GM12801 (cell line): ENCODE measurements at regions not wholly inside any gene's neighbourhood (a gene's known extent, or its start where the extent isn't known, plus 50 kb on each side); places are given as distances from the start of the nearest gene placed in this dataset.

Experiments
- CTCF ChIP-seq: IDR thresholded peaks from one replicate; pipeline ENCODE4 v1.5.1; 2011; ENCODE audit warnings: control low read depth; ENCODE audit not compliant: insufficient read length; ENCODE audit errors: extremely low read depth

- TF ChIP-seq CTCF = no peak
Observed at GRCh38 chr3:110858549-110858948, 213.1 kb upstream of the NECTIN3 start.

GRCh38 chr3:110859336-110859735 is 212.3 kb upstream of the NECTIN3 start:
- TF ChIP-seq CTCF = no peak

- no peak for TF ChIP-seq CTCF
Observed at GRCh38 chr3:110859993-110860392, 211.6 kb upstream of the NECTIN3 start.

GRCh38 chr3:110865934-110866333 is 205.7 kb upstream of the NECTIN3 start:
- TF ChIP-seq CTCF = no peak

- TF ChIP-seq CTCF = no peak
Observed at GRCh38 chr3:110868106-110868505, 203.5 kb upstream of the NECTIN3 start.

- TF ChIP-seq CTCF = no peak
Observed at GRCh38 chr3:110869736-110870135, 201.9 kb upstream of the NECTIN3 start.

GRCh38 chr3:110871869-110872268 is 199.7 kb upstream of the NECTIN3 start:
- no peak for TF ChIP-seq CTCF

GRCh38 chr3:110878692-110879091 is 192.9 kb upstream of the NECTIN3 start:
- TF ChIP-seq CTCF = no peak
